ENCODE measurements at regions not wholly inside any gene's neighbourhood (a gene's known extent, or its start where the extent isn't known, plus 50 kb on each side); places are given as distances from the start of the nearest gene placed in this dataset.

DNA sequence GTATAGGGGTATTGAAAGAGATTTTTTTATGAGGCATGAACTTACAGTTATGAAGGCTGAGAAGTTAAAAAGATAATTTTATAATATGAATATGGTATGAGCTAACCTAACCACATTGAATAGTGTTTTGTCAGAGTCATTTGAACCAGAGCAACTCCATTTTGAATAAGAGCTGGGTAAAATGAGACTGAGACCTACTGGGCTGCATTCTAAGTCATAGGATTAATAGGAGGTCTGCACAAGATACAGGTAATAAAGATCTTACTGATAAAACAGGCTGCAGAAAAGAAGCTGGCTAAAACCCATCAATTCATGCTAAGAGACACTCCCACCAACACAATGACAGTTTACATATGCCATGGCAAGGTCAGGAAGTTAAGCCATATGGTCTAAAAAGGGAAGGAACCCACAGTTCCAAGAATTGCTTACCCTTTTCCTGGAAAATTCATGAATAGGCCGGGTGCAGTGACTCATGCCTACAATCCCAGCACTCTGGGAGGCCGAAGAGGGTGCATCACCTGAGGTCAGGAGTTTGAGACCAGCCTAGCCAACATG lies 209.2 kb downstream of the TECRL start:
- TF ChIP-seq EZH2 (IDR thresholded peaks at IDR 0.05) = no peak
- TF ChIP-seq POLR2AphosphoS5 (IDR thresholded peaks at IDR 0.05; ENCODE audit: borderline replicate concordance, low read depth, low read length) = no peak
- TF ChIP-seq FOXP2 (optimal IDR thresholded peaks at IDR 0.05; ENCODE audit: control extremely low read depth, extremely low read length, insufficient read depth) = no peak

Data from SK-N-MC (cell line).